GM21619 (cell line): ENCODE measurements at regions not wholly inside any gene's neighbourhood (a gene's known extent, or its start where the extent isn't known, plus 50 kb on each side); places are given as distances from the start of the nearest gene placed in this dataset.
"Not testable (repeated sequence)": the region's sequence is repeated elsewhere in the genome, so short reads cannot be mapped to it uniquely, and the experiment has no call there.

Source experiments
- ATAC-seq: cut with Tn5 transposase; IDR thresholded peaks from one replicate; pipeline ENCODE4 v1.9.1; 2021; ENCODE audit not compliant: unreplicated experiment

GRCh38 chr2:31813016-31813415, 197.8 kb downstream of the MEMO1 start:
- no peak for ATAC-seq

- peak; percentile 99 for ATAC-seq
These were observed 198.6 kb downstream of the MEMO1 start for GRCh38 chr2:31812051-31812798.

- no peak for ATAC-seq
These were observed 199.3 kb downstream of the MEMO1 start for GRCh38 chr2:31811482-31811881.

GRCh38 chr2:31810200-31810917, 200.4 kb downstream of the MEMO1 start:
- no peak for ATAC-seq

GRCh38 chr2:31805688-31806087, 205.1 kb downstream of the MEMO1 start:
- ATAC-seq: no peak

- ATAC-seq: not testable (repeated sequence)
These were observed 207.2 kb downstream of the MEMO1 start for GRCh38 chr2:31803481-31804153.

- no peak for ATAC-seq
These were observed 208.1 kb downstream of the MEMO1 start for GRCh38 chr2:31802711-31803110.

- ATAC-seq: not testable (repeated sequence)
These were observed 211.5 kb downstream of the MEMO1 start for GRCh38 chr2:31799282-31799681.

- ATAC-seq: no peak
These were observed 207.5 kb upstream of the SRD5A2 start for GRCh38 chr2:31788273-31788672.

GRCh38 chr2:31785876-31786275, 205.1 kb upstream of the SRD5A2 start:
- ATAC-seq: peak; percentile 89

GRCh38 chr2:31784868-31785267, 204.1 kb upstream of the SRD5A2 start:
- ATAC-seq: no peak

- not testable (repeated sequence) for ATAC-seq
These were observed 202.8 kb upstream of the SRD5A2 start for GRCh38 chr2:31783446-31784091.

- ATAC-seq: no peak
These were observed 197.4 kb upstream of the SRD5A2 start for GRCh38 chr2:31778153-31778552.

GRCh38 chr2:31770741-31771140, 190.0 kb upstream of the SRD5A2 start:
- ATAC-seq: no peak

GRCh38 chr2:31765078-31765945, 184.6 kb upstream of the SRD5A2 start:
- no peak for ATAC-seq

GRCh38 chr2:31764169-31764568, 183.4 kb upstream of the SRD5A2 start:
- no peak for ATAC-seq

- ATAC-seq: no peak
These were observed 181.3 kb upstream of the SRD5A2 start for GRCh38 chr2:31762085-31762484.

GRCh38 chr2:31757351-31757750, 176.6 kb upstream of the SRD5A2 start:
- ATAC-seq: not testable (repeated sequence)

- ATAC-seq: not testable (repeated sequence)
These were observed 168.0 kb upstream of the SRD5A2 start for GRCh38 chr2:31748746-31749145.

- no peak for ATAC-seq
These were observed 167.3 kb upstream of the SRD5A2 start for GRCh38 chr2:31748041-31748440.
